ENCODE measurements at regions not wholly inside any gene's neighbourhood (a gene's known extent, or its start where the extent isn't known, plus 50 kb on each side); places are given as distances from the start of the nearest gene placed in this dataset.

- Histone ChIP-seq H2AFZ (ENCODE audit: low read length) (no peak overlapping the region), H4K20me1 (ENCODE audit: insufficient read depth, low read length) (no peaks in the 10 kb centered on the region), H3K36me3 (ENCODE audit: insufficient read depth, low read length) (no peaks in the 10 kb centered on the region), H3K27ac (ENCODE audit: low read depth, low read length) (no peak overlapping the region), H3K9me3 (ENCODE audit: low read depth, low read length) (no peaks in the 10 kb centered on the region), H3K4me3 (ENCODE audit: insufficient read depth, low read length) (no peak overlapping the region), H3K4me1 (ENCODE audit: insufficient read depth, low read length) (peaks cover 6% of the 10 kb centered on the region), H3K4me2 (ENCODE audit: insufficient read depth, low read length) (no peak overlapping the region), H3K27me3 (ENCODE audit: insufficient read depth, low read length) (no peaks in the 10 kb centered on the region), H3K79me2 (ENCODE audit: insufficient read depth, low read length) (no peaks in the 10 kb centered on the region)
- no peak for DNase-seq (ENCODE audit: insufficient read length, low spot score, missing footprints)
- no peak for TF ChIP-seq CTCF (IDR thresholded peaks at IDR 0.05; ENCODE audit: extremely low read depth, low read depth, low read length)
Observed at GRCh38 chr20:53785320-53785719, 191.7 kb upstream of the ZNF217 start.

GRCh38 chr20:53783768-53784167 is 190.1 kb upstream of the ZNF217 start:
- Histone ChIP-seq H2AFZ (ENCODE audit: low read length) (no peak overlapping the region), H4K20me1 (ENCODE audit: insufficient read depth, low read length) (no peaks in the 10 kb centered on the region), H3K27me3 (ENCODE audit: insufficient read depth, low read length) (no peaks in the 10 kb centered on the region), H3K4me3 (ENCODE audit: insufficient read depth, low read length) (no peak overlapping the region), H3K4me2 (ENCODE audit: insufficient read depth, low read length) (no peak overlapping the region), H3K27ac (ENCODE audit: low read depth, low read length) (no peak overlapping the region), H3K9me3 (ENCODE audit: low read depth, low read length) (no peaks in the 10 kb centered on the region), H3K36me3 (ENCODE audit: insufficient read depth, low read length) (no peaks in the 10 kb centered on the region), H3K79me2 (ENCODE audit: insufficient read depth, low read length) (no peaks in the 10 kb centered on the region), H3K4me1 (ENCODE audit: insufficient read depth, low read length) (no peaks in the 10 kb centered on the region)
- TF ChIP-seq CTCF (IDR thresholded peaks at IDR 0.05; ENCODE audit: extremely low read depth, low read depth, low read length) = no peak
- no peak for DNase-seq (ENCODE audit: insufficient read length, low spot score, missing footprints)

GRCh38 chr20:53782612-53783246 is 189.1 kb upstream of the ZNF217 start:
- Histone ChIP-seq H3K4me3 (ENCODE audit: insufficient read depth, low read length) (no peak overlapping the region), H4K20me1 (ENCODE audit: insufficient read depth, low read length) (no peaks in the 10 kb centered on the region), H3K27ac (ENCODE audit: low read depth, low read length) (no peak overlapping the region), H2AFZ (ENCODE audit: low read length) (no peak overlapping the region), H3K9me3 (ENCODE audit: low read depth, low read length) (no peaks in the 10 kb centered on the region), H3K79me2 (ENCODE audit: insufficient read depth, low read length) (no peaks in the 10 kb centered on the region), H3K27me3 (ENCODE audit: insufficient read depth, low read length) (no peaks in the 10 kb centered on the region), H3K4me1 (ENCODE audit: insufficient read depth, low read length) (no peaks in the 10 kb centered on the region), H3K4me2 (ENCODE audit: insufficient read depth, low read length) (no peak overlapping the region), H3K36me3 (ENCODE audit: insufficient read depth, low read length) (no peaks in the 10 kb centered on the region)
- TF ChIP-seq CTCF (IDR thresholded peaks at IDR 0.05; ENCODE audit: extremely low read depth, low read depth, low read length) = no peak
- no peak for DNase-seq (ENCODE audit: insufficient read length, low spot score, missing footprints)

GRCh38 chr20:53779822-53780221 is 186.2 kb upstream of the ZNF217 start:
- TF ChIP-seq CTCF (IDR thresholded peaks at IDR 0.05; ENCODE audit: extremely low read depth, low read depth, low read length) = no peak

More at GRCh38 chr20:53779822-53780221, 186.2 kb upstream of the ZNF217 start:
- Histone ChIP-seq H3K79me2 (ENCODE audit: insufficient read depth, low read length) (no peaks in the 10 kb centered on the region), H4K20me1 (ENCODE audit: insufficient read depth, low read length) (no peaks in the 10 kb centered on the region), H3K9me3 (ENCODE audit: low read depth, low read length) (no peaks in the 10 kb centered on the region), H3K36me3 (ENCODE audit: insufficient read depth, low read length) (no peaks in the 10 kb centered on the region), H3K4me2 (ENCODE audit: insufficient read depth, low read length) (no peak overlapping the region), H3K27me3 (ENCODE audit: insufficient read depth, low read length) (no peaks in the 10 kb centered on the region), H2AFZ (ENCODE audit: low read length) (no peak overlapping the region), H3K27ac (ENCODE audit: low read depth, low read length) (no peak overlapping the region), H3K4me3 (ENCODE audit: insufficient read depth, low read length) (no peak overlapping the region), H3K4me1 (ENCODE audit: insufficient read depth, low read length) (peaks cover 4% of the 10 kb centered on the region)
- DNase-seq (ENCODE audit: insufficient read length, low spot score, missing footprints) = no peak
